Left lung (tissue), 4 donors: ENCODE measurements at regions not wholly inside any gene's neighbourhood (a gene's known extent, or its start where the extent isn't known, plus 50 kb on each side); places are given as distances from the start of the nearest gene placed in this dataset.

Experiments
- ATAC-seq: fragments of 200-7000 bp; cut with Tn5 transposase; one replicate; pipeline ENCODE4 v1.9.1; 2020; ENCODE audit warnings: moderate library complexity
- DNase-seq, 4 donors: peaks; one replicate each; pipeline ENCODE4 v3.0.0-alpha.2; 2013 to 2020
- H3K27ac ChIP-seq, 2 donors: fragments of 200-600 bp; sonication (generic) in 1 of 2; one replicate each; pipeline versions ENCODE4 v1.5.0 to v1.8.0; 2020 to 2021
- H3K27me3 ChIP-seq, 2 donors: fragments of 200-600 bp; sonication (generic) in 1 of 2; one replicate each; pipeline versions ENCODE4 v1.5.0 to v1.8.0; 2020 to 2021
- H3K36me3 ChIP-seq, 2 donors: fragments of 200-600 bp; sonication (generic) in 1 of 2; one replicate each; pipeline versions ENCODE4 v1.5.0 to v1.8.0; 2020 to 2021
- H3K4me1 ChIP-seq, 2 donors: fragments of 200-600 bp; one replicate each; pipeline ENCODE4 v1.8.0; 2021
- H3K4me3 ChIP-seq, 2 donors: fragments of 200-600 bp; sonication (generic) in 1 of 2; one replicate each; pipeline versions ENCODE4 v1.5.0 to v1.8.0; 2020 to 2021; ENCODE audit warnings: mild to moderate bottlenecking in 1 of 2
- H3K9me3 ChIP-seq, 2 donors: fragments of 200-600 bp; sonication (generic) in 1 of 2; one replicate each; pipeline versions ENCODE4 v1.5.0 to v1.8.0; 2020 to 2021
- intact Hi-C, 2 donors: fragments of 100-400 bp; cut with DNase I; formaldehyde crosslinking; loops; one replicate each; pipeline versions ENCODE4 v1.11.2 to v1.14.2; 2022
- TF ChIP-seq, protein P1 (sequence below), 2 donors: fragments of 200-600 bp; sonication (generic) in 1 of 2; IDR thresholded peaks; one replicate each; pipeline versions ENCODE4 v1.5.0 to v1.8.0; 2021; ENCODE audit warnings: antibody characterized with exemption in 2 of 2
- donor health status: DM: no; HTN: yes; CAD: no.
- donor health status: DM: no; HTN: no; CAD: no.

DNA sequence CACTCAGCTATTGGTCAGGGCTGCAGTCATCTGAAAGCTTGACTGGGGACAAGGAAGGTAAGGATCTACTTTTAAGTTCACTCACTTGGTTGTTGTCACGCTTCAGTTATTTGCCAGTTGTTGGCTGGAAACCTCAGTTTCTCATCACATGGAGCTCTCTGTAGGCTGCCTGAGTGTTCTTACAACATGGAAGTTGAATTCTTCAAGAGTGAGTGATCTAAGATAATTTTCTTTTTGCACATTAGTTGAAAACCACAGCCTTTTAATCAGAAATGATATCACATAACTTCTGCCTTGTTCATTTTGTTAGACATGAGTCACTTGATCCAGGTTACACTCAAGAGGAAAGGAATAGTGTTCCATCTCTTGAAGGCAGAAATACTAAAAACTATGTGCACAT is 552.7 kb downstream of the RAPGEF2 start:
- H3K9me3 ChIP-seq = peaks cover 0 to 9% of the 10 kb centered on the region in 2 donors
- ATAC-seq = no peak
- intact Hi-C loops = no loop called here

DNA sequence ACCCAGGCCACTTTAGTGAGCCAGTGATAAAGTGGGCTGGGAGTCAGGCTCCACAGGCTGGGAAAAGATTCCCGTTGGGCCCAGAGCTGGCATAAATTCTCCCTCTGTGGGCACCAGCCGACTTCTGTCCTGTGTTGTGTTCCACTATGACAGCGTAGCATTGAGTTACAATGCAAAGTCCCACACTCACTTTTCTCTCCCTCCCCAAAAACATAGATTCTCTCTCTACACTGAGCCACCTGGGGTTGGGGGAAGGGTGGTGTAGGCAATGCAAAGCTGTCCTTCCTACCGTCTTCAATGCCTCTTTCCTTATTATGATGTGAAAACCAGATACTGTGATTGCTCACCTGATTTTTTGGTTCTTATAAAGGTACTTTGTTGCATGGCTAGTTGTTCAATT is 566.2 kb downstream of the RAPGEF2 start:
- Histone ChIP-seq H3K9me3 (peaks cover 0 to 2% of the 10 kb centered on the region in 2 donors), H3K36me3 (no peaks in the 10 kb centered on the region), H3K27me3 (no peaks in the 10 kb centered on the region), H3K27ac (no peak overlapping the region), H3K4me3 (no peak overlapping the region), H3K4me1 (no peaks in the 10 kb centered on the region)
- TF ChIP-seq, protein P1, sequence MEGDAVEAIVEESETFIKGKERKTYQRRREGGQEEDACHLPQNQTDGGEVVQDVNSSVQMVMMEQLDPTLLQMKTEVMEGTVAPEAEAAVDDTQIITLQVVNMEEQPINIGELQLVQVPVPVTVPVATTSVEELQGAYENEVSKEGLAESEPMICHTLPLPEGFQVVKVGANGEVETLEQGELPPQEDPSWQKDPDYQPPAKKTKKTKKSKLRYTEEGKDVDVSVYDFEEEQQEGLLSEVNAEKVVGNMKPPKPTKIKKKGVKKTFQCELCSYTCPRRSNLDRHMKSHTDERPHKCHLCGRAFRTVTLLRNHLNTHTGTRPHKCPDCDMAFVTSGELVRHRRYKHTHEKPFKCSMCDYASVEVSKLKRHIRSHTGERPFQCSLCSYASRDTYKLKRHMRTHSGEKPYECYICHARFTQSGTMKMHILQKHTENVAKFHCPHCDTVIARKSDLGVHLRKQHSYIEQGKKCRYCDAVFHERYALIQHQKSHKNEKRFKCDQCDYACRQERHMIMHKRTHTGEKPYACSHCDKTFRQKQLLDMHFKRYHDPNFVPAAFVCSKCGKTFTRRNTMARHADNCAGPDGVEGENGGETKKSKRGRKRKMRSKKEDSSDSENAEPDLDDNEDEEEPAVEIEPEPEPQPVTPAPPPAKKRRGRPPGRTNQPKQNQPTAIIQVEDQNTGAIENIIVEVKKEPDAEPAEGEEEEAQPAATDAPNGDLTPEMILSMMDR (IDR thresholded peaks at IDR 0.05) = no peak
- intact Hi-C loops = no loop called here
- no peak for ATAC-seq
- no peak for DNase-seq

More for the DNA sequence above, 552.7 kb downstream of the RAPGEF2 start:
- Histone ChIP-seq H3K4me3 (no peak overlapping the region), H3K4me1 (no peaks in the 10 kb centered on the region), H3K36me3 (no peaks in the 10 kb centered on the region), H3K27ac (no peak overlapping the region), H3K27me3 (no peaks in the 10 kb centered on the region)
- TF ChIP-seq, protein P1 (IDR thresholded peaks at IDR 0.05) = no peak
- no peak for DNase-seq

DNA sequence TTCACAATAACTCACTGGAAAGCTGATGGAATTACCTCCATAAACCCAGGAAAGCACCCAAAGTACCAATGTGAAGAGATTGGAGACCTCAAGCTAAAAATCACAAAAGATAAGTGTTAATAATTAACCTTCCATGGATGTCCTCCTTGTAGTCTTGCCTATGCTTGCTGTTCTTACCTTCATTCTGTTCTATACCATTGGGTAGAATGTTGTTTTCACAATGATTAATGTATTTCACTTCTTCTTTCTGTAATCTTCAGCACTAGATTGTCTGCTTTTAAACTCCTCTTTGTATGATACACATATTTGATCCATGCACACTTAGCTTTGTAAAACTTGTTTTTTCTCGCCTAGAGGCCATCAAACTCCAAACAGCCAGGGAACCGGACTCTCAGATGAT is 570.3 kb downstream of the RAPGEF2 start:
- H3K36me3 ChIP-seq = no peaks in the 10 kb centered on the region
- intact Hi-C loops = no loop called here
- ATAC-seq = no peak
- H3K4me1 ChIP-seq = no peaks in the 10 kb centered on the region
- H3K4me3 ChIP-seq = no peak overlapping the region
- no peaks in the 10 kb centered on the region for H3K27me3 ChIP-seq
- H3K9me3 ChIP-seq = no peaks in the 10 kb centered on the region
- no peak overlapping the region for H3K27ac ChIP-seq
- DNase-seq = no peak
- TF ChIP-seq, protein P1 (IDR thresholded peaks at IDR 0.05) = no peak

DNA sequence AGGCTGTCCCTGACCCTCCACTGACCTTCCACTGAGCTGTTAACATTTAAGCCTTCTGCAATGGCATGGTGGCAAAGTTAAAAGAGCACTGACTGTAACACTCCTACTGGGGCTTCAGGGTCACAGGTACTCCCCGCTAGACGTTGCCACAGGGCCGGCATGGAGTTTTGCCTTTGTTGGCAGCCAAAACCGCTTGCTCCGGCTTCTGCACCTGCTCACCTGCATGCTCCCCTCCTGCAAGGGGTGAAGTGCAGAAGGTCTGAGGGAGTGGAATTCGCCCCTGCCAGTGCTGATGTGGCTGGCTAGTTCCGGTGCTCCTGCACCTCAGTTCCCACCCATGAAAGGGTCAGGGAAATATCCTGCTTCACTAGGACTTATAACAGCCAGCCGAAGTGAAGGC is 571.4 kb downstream of the RAPGEF2 start:
- Histone ChIP-seq H3K36me3 (no peaks in the 10 kb centered on the region), H3K27me3 (no peaks in the 10 kb centered on the region), H3K27ac (no peak overlapping the region), H3K4me3 (no peak overlapping the region), H3K9me3 (no peaks in the 10 kb centered on the region), H3K4me1 (no peaks in the 10 kb centered on the region)
- peak in 1 of 4 donors; percentile 54 for DNase-seq
- intact Hi-C loops = no loop called here
- ATAC-seq = no peak
- TF ChIP-seq, protein P1 (IDR thresholded peaks at IDR 0.05) = no peak

DNA sequence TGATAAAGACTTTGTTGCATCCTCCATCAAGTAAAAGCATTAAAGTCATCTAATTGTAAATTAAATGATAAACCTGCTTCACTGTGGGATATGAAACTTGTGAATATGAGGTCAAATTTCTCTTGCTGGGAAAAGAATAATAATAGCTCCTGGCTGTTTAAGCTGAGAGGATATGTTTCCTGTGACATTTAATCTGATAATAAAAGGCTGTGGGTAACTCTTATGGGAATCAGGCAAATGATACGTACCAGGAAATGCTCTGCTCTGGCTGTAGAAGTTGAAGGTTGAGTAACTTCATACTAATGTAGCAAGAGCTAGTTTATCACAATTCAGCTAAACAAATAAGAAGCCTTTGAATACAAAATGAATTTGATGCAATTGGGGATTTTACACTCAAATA is 574.6 kb downstream of the RAPGEF2 start:
- intact Hi-C loops = no loop called here

More for the DNA sequence above, 574.6 kb downstream of the RAPGEF2 start:
- Histone ChIP-seq H3K9me3 (no peaks in the 10 kb centered on the region), H3K4me3 (no peak overlapping the region), H3K36me3 (no peaks in the 10 kb centered on the region), H3K27me3 (no peaks in the 10 kb centered on the region), H3K27ac (no peak overlapping the region), H3K4me1 (no peaks in the 10 kb centered on the region)
- DNase-seq (no peak), ATAC-seq (no peak)
- TF ChIP-seq, protein P1 (IDR thresholded peaks at IDR 0.05) = no peak
